Globus pallidus (tissue), 1 donor: ENCODE measurements at regions not wholly inside any gene's neighbourhood (a gene's known extent, or its start where the extent isn't known, plus 50 kb on each side); places are given as distances from the start of the nearest gene placed in this dataset.

Experiments
- DNase-seq: peaks from one replicate; pipeline ENCODE4 v3.0.0-alpha.2; 2015; ENCODE audit warnings: low spot score

DNA sequence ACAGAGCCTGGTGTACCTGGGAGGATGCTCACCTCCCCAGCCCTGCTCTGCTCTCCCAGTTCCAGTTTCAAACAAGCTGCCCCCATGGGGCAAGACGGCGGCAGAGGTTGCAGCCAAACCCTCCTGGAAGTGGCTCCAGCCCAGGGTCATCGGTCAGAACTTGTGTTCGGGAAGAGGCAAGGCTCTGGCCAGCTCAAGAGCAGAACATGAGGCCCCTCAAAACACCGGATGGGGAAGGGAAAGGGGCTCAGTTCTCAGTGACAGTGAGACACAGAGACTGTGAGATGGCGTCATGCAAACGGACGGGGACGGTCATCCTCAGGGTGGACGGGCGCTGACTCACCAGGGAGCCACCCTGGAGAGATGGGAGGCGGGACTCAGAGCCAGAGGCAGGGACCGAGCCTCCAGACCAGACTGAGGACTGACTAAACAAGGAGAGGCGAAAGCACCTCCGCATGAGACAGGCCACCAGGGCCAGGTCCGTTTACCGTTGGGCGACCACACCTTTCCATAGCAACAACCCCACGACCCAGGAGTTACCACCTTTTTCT, 63.9 kb upstream of the GALNT9 start:
- no peak for DNase-seq

DNA sequence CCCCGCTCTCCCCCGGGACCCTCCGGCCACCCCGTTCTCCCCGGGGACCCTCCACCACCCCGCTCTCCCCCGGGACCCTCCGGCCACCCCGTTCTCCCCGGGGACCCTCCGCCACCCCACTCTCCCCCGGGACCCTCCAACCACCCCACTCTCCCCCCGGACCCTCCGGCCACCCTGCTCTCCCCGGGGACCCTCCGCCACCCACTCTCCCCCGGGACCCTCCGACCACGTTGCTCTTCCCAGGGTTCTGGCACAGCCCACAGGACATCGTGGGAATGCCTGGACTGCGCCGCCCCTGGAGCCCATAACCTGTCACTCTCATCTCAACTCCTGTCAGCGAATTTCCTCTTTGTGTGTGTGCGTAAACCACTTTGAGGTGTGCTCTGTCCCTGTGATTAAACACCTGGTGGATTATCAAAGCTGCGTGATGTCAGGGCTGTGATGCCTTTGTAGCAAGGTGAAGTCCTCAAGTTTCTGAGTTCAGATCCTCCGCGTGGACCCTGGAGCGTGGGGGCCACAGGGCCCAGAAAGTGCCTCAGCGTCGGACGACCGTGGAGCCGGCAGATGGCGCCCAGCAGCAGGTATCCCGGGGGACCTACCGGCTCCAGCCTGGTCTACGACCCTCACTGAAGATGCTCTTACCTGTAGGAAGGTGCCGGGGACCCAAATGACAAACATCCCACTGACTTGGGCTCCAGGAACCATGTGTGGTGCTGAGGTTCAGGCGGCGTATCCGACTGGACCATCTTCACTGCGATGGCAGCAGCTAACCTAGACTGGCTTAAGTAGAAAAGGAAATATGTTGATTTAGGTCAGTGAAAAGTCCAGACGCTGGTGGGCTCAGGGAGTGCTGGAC, 63.2 kb upstream of the GALNT9 start:
- DNase-seq: no peak

DNA sequence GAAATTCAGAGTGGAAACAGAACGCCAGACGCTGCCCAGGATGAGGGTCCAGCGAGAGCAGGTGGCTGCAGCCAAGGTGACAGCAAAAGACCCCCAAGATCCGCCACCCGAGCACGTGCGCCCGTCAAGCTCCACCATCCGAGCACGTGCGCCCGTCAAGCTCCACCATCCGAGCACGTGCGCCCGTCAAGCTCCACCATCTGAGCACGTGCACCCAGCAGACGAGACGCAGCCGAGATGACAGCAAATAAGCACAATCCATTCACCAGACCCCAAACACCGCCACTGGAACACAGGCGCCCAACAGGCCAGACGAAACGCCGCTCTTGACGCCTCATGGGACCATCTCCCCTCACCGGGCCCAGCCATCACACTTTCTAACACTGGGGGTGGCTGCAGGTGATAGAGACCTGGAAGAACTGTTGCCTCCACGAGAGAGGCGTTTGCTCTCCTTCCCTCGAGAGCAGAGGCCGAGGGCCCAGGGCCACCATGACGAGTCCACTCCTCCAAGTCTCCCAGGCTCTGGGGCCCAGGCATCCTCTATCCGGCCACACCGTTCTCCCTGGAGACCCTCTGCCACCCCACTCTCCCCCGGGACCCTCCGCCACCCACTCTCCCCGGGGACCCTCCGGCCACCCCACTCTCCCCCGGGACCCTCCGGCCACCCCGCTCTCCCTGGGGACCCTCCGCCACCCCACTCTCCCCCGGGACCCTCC, 62.1 kb upstream of the GALNT9 start:
- no peak for DNase-seq

DNA sequence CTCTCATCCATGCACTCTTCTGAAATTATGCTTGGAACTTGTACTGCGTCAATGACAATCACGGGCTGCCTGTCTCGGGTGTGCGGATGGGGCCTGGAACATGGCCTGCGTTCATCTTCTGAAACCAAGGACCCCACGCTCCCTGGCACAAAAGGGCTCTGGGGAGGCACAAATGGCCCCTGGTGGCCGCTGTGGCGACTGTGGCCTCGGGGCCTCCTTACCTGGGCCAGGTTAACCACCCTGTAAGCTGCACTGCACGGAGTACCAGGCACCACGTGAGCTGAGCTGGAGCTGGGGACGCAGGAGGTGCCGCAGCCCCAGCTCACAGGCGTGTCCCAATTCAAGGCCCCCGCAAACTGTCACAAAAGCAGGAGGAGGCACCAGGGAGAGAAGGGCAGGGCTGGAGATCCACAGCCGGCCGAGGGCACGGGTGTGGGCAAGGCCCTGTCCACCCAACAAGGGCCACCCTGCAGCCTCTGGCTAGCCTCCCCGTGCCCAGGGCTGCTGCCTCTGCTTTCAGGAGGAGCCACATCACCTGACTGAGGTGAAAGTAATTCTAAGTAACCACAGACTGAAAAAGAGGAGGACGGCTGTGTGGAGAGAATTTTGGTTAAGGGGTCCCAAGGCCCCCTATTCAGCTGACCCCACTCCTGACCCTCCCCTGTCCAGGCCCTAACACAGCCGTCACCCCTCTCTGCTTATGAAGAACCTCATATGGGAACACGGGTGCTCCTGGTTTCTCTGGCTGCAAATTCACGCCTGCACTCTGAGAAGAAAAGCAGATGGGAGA, 61.1 kb upstream of the GALNT9 start:
- no peak for DNase-seq

DNA sequence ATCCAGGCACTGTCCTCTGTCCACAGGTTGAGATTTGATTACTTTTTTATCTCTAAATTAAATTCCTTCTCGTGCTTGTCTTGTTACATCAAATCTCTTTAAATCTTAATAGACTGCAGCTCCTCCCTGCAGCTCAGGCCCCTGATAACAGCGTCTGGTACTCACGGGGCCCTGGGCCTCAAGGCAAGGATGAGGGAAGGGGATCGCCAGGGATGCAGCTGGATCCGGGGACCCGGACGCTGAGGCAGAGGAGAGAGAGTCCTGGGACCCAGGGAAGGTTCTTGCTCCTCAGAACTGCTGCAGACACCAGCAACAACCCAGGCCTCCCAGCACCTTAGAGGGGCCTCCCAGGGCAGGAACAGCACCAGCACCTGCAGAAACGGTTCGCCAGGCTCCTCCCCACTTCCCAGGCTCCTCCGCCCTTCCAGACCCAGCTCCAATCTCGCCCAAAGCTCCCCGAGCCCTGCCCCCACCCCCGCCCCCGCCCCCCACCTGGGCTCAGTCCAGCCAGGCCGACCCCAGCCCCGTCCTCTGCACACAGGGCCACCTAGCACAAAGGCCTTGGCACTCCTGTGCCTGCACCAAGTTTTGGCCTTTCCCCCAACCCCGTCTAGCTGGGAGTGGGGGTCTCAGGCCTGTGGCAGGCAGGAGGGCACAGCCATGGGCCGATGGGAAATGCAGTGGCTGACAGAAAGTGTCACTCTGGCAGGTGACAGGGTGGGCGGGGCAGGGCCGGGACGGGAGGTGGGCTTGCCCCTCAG, 60.3 kb upstream of the GALNT9 start:
- no peak for DNase-seq

DNA sequence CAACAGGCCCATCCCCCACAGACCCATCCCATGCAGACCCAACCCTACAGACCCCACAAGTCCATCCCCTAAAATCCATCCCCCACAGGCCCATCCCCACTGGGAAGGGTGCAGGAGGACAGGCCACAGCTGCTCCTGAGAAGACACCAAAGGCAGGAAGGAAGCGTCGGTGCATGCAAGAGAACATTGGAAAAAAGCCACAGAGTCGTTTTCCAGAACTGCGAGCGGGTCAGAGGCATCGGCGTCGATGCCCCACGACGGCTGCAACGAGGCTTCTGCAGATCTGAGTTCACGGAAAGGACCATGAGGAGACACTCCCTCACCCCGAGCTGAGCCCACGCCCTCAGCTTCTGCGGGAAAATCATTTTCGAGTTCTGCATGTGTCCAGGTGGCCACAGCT, 59.6 kb upstream of the GALNT9 start:
- DNase-seq: no peak

DNA sequence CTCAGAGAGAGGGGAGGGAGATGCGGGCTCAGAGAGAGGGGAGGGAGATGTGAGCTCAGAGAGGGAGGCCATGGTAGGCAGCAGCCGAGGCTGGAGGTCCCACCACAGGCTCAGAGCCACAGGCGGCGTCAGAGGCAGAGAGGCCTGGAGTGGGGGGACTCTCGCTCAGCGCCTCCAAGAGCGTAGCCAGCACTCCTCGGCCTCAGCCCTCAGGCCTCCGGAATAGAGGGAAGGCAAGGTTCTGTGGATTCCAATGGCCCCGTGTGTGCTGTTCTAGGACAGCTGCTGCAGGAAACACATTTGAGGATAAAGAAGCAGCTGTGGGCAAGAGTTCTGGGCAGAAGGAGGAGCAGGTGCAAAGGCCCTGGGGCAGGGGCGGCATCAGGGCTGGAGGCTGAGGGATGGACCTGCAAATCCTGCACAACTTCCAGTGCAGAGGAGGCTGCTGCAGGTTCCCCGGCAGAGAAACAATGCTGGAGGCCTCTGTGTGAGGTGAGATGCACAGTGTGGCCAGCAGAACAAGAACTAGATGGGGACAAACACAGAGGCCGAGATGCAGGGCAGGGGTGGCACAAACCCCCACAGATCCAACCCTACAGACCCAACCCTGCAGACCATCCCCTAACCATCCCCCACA, 59.1 kb upstream of the GALNT9 start:
- DNase-seq: no peak

DNA sequence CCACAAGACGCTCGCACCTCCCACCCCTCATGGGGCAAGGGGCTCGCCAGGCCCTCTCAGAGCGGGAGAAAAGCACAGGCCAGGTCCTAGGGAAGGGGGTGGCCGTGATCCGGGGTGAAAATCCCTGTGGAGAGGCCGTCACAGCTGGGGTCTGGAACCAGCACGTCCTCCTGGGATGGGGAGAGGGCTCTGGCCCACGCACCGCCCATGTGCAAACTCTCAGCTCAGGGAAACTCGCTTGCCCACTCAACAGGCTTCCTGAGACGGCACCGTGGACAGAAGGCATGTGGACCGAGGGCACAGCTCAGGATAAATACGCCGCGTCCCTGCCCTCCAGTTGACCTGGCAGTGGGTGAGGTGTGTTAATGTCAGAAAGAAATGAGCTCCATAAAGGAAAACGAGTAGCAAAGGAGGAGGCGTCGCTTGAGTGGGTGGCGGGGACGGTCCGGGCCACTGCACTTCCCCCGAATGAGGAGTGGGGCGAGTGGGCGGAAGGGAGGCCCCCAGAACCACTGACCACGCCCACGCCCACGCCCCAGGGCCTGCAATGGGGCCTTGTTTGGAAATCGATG, 57.6 kb upstream of the GALNT9 start:
- DNase-seq: no peak

DNA sequence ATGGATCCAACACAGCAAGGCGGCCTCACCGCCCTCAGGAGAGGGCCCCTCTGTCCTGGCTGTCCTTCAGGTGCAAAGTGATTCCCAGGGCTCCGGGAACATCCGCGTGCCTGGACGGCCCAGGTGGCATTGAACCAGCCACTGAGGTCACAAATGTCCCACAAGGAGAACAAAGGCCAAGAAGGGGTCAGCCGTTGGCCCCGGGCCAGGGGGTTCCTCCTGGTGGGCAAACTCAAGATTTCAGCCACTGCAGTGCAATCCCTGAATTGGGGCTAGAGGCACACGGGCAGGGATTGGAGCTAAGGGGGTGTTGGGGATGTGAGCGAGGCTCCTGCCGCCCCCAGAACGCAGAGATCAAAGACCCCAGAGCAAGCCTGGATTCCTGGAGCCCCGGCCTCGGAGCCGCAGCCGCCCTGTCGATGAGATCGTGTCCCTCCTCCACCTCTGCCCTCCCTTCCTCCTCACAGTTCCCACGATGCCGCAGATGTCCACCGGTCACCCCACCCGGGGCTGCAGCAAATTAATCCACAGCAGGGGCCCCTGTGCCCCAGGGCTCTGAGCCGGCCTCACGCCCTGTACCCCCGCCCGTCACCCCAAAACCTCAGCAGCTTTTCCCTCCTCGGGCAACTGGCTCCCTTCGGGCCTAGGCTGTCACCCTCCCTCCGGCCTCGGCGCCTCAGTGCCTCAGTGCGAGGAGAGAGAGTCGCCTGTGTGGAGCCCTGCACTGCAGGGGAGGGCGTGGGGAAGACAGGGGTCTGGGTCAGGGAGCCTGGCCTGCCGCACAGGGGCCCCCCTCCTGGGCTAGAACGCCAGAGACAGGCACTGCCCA, 56.7 kb upstream of the GALNT9 start:
- DNase-seq: no peak

DNA sequence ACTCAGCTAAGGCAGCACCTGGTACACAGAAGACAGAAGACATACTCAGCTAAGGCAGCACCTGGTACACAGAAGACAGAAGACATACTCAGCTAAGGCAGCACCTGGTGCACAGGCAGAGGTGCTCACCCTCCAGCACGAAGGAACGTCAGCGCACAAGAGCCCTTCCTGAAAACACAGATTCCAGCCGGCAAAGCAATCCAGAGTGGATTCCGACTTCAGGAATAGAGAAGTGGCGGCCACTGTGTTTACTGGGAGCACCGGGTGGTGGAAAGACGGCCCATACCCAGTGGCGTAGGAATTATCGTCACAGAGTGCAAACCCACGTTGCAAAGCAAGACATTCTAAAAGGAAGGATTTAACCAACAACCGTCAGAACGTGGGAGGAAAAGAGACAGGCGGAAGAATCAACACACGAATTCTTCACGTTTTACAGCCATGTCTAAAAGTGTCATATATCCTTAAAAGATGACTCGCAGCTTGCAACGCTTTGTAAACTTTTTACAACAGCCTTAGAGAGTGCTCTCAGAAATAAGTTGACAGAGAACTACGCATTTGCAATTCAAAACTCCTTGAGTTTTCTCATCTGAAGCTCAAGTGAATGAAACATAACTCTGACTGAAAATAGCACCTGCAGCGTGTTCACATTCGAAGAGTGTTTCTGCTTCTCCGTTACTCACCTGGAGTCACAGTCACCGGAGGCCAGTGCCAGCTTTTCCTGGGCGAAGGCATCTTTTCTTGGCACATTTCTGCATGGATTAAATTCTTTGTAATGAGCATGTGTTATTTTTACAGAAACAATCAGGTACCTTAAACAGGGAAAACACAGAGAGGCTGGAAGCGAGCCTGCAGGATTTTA, 55.8 kb upstream of the GALNT9 start:
- DNase-seq: no peak

DNA sequence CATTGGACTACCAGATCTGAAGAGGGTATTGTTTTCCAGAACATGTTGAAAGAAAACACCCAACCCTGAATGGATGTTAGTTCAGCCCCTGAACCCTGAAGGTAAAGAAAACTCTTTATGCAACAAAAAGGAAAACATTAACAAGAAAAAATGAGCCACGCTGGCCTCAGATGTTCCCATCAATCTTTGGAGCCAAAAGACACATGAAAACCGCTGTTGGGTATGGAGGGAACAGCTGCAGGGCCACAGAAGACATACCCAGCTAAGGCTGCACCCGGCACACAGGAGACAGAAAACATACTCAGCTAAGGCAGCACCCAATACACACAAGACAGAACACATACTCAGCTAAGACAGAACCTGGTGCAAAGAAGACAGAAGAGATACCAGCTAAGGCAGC, 51.3 kb upstream of the GALNT9 start:
- no peak for DNase-seq

DNA sequence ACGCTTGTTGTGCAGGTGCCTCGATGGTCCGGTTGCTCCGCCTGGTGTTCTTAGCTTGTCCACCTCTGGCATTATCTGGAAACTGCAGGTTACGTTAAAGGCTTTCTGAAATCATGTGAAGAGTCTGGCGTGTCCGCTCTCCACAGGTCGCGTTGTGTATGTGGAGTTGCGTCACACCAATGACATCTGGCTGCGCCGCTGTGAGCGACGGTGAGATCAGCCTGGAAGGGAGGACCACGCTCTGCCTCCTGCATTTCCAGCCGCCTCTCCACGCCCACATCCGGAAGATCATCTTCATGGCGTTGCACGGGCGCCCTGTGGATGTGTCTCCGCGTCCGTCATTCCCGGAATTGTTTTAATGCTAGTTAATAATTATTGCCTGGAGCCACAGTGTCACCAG, 50.6 kb upstream of the GALNT9 start:
- DNase-seq: no peak

DNA sequence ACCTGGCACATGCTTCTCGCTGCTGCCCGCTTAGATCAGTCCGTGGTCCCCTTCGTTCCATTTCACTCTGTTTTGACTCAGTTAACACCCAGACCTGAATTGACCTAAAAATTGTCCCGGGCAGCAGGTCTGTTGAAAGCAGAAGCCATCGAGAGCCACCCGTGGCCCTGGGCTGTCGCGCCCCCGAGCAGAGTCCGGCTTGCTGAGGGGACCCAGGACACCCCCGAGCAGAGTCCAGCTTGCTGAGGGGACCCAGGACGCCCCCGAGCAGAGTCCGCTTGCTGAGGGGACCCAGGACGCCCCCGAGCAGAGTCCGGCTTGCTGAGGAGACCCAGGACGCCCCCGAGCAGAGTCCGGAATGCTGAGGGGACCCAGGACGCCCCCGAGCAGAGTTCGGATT, 50.2 kb upstream of the GALNT9 start:
- DNase-seq: no peak
